HG03378 (cell line): ENCODE measurements at regions not wholly inside any gene's neighbourhood (a gene's known extent, or its start where the extent isn't known, plus 50 kb on each side); places are given as distances from the start of the nearest gene placed in this dataset.

ENCODE experiments used
- ATAC-seq: cut with Tn5 transposase; IDR thresholded peaks from one replicate; pipeline ENCODE4 v1.9.1; 2021; ENCODE audit warnings: mild to moderate bottlenecking, moderate library complexity; ENCODE audit not compliant: unreplicated experiment

DNA sequence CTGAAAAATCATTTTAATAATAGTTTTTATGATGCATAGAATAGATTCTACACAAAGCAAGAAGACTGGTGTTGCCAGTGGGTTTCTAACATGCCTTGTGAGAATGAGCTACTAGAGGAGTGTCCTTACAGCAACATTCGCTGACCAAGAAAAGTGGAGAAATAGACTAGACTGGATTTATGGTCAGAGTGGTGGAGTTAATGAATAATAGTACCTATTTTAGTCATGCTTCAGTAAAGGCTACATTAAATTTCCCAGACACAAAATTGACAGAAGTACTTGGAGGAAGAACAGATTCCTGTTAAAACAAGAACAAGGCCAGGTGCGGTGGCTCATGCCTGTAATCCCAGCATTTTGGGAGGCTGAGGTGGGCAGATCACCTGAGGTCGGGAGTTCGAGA lies 539.2 kb downstream of the ETS1 start:
- no peak for ATAC-seq

DNA sequence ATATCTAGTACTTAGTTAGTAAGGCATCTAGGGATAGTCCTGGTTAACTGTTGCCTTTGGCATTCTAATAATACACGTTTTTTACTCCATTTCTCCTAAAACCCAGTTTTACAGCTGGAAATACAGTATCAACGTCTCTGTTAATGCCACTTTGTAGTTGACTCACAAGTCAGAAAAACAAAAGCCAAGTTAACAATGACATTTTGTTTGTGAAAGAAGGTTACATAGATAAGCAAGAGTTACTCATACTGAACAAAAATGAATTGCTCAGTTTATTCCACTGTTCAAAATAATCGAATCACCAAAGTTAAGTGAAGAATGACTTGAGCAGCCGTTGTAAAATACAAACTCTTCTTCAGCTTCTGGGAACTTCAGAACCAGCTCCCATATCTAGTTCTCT lies 540.3 kb downstream of the ETS1 start:
- no peak for ATAC-seq

DNA sequence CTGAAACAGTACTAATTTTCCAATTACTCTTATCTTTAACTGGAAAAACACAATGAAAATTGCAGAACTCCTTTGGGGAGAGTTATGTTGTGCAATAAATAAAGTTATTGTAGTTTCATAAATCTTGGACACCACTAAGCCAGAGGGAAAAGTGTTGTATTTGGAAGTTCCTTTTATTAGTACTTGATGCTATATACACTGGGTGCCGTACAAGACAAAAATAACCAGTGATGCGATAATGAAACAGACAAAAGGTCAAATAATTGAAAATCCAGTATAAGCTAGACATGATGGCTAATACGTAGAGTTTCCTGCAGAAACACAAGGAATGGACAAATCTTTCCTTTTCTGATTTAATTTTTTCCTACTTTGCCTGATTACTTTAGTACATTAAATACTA lies 541.1 kb downstream of the ETS1 start:
- no peak for ATAC-seq

GRCh38 chr11:128045094-128045725 lies 542.1 kb downstream of the ETS1 start:
- no peak for ATAC-seq

DNA sequence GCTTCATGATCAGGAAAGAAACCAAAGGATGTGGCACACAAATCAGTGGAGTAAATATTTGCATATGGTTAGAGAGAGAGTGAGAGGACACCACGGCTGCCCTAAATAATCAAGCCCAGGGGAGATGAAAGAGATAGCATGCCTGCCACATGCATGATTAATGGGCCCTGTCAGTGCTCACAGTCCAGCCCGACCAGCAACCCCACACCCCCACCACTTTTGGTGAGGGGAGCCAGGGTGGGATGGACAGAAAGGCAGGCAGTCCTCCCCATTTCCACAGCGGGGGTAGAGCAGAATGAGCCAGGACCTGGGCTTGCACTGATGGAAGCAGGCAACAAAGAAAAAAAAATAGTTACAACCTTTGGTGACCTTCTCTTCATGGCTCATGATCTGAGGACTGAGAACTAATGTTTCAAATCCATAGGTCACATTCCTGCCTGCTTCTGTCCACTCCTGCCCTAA lies 545.0 kb downstream of the ETS1 start:
- no peak for ATAC-seq

DNA sequence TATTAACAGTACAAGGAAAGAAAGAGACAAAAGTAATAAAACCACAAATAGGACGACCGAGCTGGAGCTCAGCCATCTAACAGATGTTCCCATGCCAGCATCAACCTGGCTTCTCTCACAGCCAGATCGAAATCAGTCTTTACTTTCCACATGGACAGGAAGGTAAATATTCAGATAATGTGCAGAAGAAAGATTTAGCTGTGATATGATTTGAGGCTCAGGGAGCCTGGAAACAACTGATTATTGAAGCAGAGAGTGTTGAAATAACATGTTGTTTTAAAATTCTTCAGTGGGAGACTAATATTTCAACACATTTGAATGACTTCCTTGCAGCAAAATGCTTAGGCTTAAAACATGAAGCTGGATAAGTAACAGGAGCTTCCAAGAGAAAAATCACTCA lies 546.8 kb downstream of the ETS1 start:
- no peak for ATAC-seq

- peak; percentile 98 for ATAC-seq
Measured at GRCh38 chr11:128039140-128040021, 548.0 kb downstream of the ETS1 start.

- ATAC-seq: no peak
Measured at GRCh38 chr11:128036556-128037093, 550.7 kb downstream of the ETS1 start.

- ATAC-seq: no peak
Measured at GRCh38 chr11:128036006-128036405, 551.4 kb downstream of the ETS1 start.

DNA sequence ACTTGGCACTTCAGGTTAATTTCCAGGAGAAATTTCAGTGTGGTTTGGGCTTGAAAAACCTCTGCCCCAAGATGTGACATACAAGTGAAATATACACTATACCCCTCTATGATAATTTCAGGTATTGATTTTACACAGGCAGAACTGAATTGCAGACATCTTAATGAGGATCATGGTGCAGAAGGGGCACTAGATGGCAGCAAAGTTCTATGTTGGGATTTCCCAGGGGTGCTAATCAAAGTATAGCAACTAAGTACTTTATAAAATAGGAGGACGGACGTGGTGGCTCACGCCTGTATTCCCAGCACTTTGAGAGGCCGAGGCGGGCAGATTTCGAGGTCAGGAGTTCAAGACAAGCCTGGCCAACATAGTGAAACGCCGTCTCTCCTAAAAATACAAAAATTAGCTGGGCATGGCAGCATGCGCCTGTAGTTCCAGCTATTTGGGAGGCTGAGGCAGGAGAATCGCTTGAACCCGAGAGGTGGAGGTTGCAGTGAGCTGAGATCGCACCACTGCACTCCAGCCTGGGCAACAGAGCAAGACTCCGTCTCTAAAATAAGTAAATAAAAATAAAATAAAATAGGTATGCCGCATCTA lies 555.7 kb downstream of the ETS1 start:
- peak; percentile 91 for ATAC-seq

GRCh38 chr11:128029219-128029722 lies 558.1 kb downstream of the ETS1 start:
- no peak for ATAC-seq

GRCh38 chr11:128026596-128026995 lies 560.8 kb downstream of the ETS1 start:
- ATAC-seq: no peak

- no peak for ATAC-seq
Measured at GRCh38 chr11:128022761-128023160, 564.6 kb downstream of the ETS1 start.

GRCh38 chr11:128022007-128022368 lies 565.4 kb downstream of the ETS1 start:
- peak; percentile 53 for ATAC-seq

DNA sequence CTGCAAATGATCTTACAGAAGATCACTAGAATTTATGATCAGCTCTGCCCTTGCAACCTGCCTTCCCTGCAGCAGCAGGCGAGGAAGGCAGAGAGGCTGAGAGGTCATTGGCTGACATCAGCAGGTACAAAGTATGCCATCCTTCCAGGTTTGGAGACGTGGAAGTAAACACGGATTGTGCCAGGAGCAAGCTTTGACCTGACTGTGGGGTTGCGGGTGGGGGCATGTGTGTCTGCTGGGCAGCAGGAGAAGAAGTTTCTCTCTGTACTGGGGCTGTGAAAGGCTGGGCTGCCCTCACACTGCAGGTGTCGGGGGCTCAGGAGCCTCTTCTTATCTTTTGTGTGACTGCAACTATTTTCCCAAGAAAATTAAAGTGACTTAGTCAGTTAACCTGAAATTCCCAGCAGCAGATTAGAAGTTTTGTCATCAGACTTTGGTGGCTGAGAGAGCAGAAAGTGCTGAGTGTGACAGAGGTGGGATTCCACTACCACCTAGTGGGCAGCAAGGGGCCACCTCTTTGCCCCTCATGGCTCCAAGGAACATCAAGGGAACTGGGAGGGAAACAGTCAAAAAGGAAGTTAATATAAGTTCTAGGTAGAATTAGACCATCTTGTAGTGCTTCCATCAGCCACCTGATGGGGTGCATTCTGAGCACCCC lies 565.9 kb downstream of the ETS1 start:
- no peak for ATAC-seq

GRCh38 chr11:128018692-128019091 lies 568.7 kb downstream of the ETS1 start:
- ATAC-seq: no peak

DNA sequence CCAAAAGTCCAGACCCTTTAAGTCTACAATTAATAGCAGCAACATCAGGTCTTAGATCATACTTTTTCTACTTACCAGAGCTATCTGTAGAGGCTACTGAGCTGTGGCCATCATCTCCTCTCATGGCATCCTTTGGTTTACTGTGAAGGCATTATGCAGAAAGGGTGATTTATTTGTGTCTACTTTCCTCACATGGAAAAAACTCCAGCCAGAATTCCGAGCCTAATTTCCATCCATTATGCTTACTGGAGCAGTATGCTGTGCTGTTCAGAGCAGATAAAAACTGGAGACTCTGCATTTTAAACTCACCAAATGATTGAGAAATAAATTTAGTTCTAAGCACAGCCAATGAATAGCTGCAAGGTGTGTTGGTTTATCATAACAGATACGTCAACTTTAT lies 581.8 kb downstream of the ETS1 start:
- no peak for ATAC-seq

GRCh38 chr11:127998421-127998820 lies 588.9 kb downstream of the ETS1 start:
- ATAC-seq: no peak

DNA sequence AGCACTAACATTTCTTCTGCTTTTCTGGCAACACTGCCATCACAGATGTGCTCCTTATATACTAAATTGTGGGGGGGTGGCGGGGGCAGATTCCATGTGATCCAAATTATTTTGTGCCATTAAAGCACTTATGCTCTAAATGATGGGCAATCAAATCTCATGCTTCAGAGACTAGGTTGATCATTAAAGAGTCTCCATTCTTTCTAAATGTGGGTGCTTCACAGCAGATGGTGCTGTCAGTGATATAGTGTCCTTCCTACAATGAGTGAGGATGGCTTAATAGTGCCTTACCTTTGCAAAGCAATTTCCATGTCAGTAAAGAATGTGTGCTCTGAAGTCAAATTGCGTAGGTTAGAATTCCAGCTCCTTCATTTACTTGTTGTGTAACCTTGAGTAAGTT lies 589.8 kb downstream of the ETS1 start:
- ATAC-seq: no peak

- no peak for ATAC-seq
Measured at GRCh38 chr11:127996825-127997224, 590.5 kb downstream of the ETS1 start.

GRCh38 chr11:127995921-127996320 lies 591.4 kb downstream of the ETS1 start:
- ATAC-seq: no peak
